ENCODE measurements at regions not wholly inside any gene's neighbourhood (a gene's known extent, or its start where the extent isn't known, plus 50 kb on each side); places are given as distances from the start of the nearest gene placed in this dataset.

DNA sequence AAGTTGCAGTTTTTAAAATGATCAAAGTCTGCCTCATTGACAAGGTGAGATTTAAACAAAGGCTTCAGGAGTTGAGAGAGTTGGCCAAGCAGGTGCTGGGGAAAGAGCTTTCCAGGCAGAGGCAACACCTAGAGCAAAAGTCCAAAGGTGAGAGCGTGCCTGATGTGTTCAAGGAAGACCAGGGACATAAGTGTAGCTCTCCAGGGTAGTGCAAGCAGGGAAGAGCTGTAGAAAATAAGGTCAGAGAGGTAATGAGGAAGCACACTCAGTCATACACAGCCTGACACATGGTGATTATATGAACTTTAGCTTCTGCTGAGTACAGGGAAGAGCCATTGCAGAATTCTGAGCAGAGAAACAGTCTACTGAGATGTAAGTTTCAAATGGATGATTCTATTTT, 265.0 kb upstream of the NWD2 start:
- TF ChIP-seq POLR2A (IDR thresholded peaks at IDR 0.05) (no peak), EP300 (IDR thresholded peaks at IDR 0.05) (no peak)
- TF ChIP-seq, protein P1, sequence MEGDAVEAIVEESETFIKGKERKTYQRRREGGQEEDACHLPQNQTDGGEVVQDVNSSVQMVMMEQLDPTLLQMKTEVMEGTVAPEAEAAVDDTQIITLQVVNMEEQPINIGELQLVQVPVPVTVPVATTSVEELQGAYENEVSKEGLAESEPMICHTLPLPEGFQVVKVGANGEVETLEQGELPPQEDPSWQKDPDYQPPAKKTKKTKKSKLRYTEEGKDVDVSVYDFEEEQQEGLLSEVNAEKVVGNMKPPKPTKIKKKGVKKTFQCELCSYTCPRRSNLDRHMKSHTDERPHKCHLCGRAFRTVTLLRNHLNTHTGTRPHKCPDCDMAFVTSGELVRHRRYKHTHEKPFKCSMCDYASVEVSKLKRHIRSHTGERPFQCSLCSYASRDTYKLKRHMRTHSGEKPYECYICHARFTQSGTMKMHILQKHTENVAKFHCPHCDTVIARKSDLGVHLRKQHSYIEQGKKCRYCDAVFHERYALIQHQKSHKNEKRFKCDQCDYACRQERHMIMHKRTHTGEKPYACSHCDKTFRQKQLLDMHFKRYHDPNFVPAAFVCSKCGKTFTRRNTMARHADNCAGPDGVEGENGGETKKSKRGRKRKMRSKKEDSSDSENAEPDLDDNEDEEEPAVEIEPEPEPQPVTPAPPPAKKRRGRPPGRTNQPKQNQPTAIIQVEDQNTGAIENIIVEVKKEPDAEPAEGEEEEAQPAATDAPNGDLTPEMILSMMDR (IDR thresholded peaks at IDR 0.05) = no peak

Data from ovary (tissue), 3 donors.